ENCODE measurements at regions not wholly inside any gene's neighbourhood (a gene's known extent, or its start where the extent isn't known, plus 50 kb on each side); places are given as distances from the start of the nearest gene placed in this dataset.

DNA sequence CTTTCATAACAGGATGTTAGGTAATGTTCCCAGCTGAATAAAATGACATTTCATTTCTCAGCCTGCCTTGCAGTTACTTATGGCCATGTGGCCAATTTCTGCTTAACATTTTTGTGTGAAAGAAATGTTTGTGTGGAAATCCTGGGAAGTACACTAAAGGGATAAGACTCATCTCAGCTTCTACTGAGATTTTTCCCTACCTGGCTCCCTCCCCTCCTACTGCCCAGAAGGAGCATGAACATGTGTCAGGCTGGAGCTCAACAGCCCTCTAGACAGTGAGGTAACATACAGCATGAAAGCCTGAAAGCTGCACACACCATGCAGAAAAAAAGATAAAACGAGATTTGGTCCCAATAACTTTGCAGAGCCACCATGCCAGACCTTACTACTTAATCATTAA is 288.4 kb upstream of the COX7C start:
- TF ChIP-seq EP300 (IDR thresholded peaks at IDR 0.05; ENCODE audit: borderline replicate concordance), result no peak
- TF ChIP-seq TCF12 (IDR thresholded peaks at IDR 0.05; ENCODE audit: low read depth), result no peak
- TF ChIP-seq, protein P1, sequence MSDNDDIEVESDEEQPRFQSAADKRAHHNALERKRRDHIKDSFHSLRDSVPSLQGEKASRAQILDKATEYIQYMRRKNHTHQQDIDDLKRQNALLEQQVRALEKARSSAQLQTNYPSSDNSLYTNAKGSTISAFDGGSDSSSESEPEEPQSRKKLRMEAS (IDR thresholded peaks at IDR 0.05), result no peak
- TF ChIP-seq, protein P2, sequence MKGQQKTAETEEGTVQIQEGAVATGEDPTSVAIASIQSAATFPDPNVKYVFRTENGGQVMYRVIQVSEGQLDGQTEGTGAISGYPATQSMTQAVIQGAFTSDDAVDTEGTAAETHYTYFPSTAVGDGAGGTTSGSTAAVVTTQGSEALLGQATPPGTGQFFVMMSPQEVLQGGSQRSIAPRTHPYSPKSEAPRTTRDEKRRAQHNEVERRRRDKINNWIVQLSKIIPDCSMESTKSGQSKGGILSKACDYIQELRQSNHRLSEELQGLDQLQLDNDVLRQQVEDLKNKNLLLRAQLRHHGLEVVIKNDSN (IDR thresholded peaks at IDR 0.05), result no peak
- no peak for TF ChIP-seq TAF1 (IDR thresholded peaks at IDR 0.05; ENCODE audit: low read depth)
- TF ChIP-seq EGR1 (IDR thresholded peaks at IDR 0.05), result no peak
- TF ChIP-seq NFIC (IDR thresholded peaks at IDR 0.05), result no peak
- TF ChIP-seq, protein P3, sequence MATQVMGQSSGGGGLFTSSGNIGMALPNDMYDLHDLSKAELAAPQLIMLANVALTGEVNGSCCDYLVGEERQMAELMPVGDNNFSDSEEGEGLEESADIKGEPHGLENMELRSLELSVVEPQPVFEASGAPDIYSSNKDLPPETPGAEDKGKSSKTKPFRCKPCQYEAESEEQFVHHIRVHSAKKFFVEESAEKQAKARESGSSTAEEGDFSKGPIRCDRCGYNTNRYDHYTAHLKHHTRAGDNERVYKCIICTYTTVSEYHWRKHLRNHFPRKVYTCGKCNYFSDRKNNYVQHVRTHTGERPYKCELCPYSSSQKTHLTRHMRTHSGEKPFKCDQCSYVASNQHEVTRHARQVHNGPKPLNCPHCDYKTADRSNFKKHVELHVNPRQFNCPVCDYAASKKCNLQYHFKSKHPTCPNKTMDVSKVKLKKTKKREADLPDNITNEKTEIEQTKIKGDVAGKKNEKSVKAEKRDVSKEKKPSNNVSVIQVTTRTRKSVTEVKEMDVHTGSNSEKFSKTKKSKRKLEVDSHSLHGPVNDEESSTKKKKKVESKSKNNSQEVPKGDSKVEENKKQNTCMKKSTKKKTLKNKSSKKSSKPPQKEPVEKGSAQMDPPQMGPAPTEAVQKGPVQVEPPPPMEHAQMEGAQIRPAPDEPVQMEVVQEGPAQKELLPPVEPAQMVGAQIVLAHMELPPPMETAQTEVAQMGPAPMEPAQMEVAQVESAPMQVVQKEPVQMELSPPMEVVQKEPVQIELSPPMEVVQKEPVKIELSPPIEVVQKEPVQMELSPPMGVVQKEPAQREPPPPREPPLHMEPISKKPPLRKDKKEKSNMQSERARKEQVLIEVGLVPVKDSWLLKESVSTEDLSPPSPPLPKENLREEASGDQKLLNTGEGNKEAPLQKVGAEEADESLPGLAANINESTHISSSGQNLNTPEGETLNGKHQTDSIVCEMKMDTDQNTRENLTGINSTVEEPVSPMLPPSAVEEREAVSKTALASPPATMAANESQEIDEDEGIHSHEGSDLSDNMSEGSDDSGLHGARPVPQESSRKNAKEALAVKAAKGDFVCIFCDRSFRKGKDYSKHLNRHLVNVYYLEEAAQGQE (IDR thresholded peaks at IDR 0.05; ENCODE audit: low read depth), result no peak
- TF ChIP-seq CREB1 (IDR thresholded peaks at IDR 0.05; ENCODE audit: low read depth), result no peak
- TF ChIP-seq RAD21 (IDR thresholded peaks at IDR 0.05; ENCODE audit: low read depth), result no peak
